Spinal cord (tissue), 9 donors: ENCODE measurements at regions not wholly inside any gene's neighbourhood (a gene's known extent, or its start where the extent isn't known, plus 50 kb on each side); places are given as distances from the start of the nearest gene placed in this dataset.

ENCODE experiments used
- DNase-seq, 6 donors: peaks; one replicate each; pipeline versions ENCODE4 v3.0.0 to v3.0.0-alpha.2; 2013 to 2015; ENCODE audit warnings: low spot score in 6 of 6, low read depth in 4 of 6
- H3K27ac ChIP-seq: one replicate; pipeline ENCODE4 v1.5.1; 2013; ENCODE audit warnings: low read depth, low read length, control low read depth
- H3K27me3 ChIP-seq: one replicate; pipeline ENCODE4 v1.6.1; 2013; ENCODE audit warnings: low read length; ENCODE audit not compliant: control insufficient read depth, insufficient read depth
- H3K36me3 ChIP-seq: one replicate; pipeline ENCODE4 v1.6.1; 2013; ENCODE audit warnings: low read length; ENCODE audit not compliant: control insufficient read depth, insufficient read depth
- H3K4me1 ChIP-seq: one replicate; pipeline ENCODE4 v1.6.1; 2013; ENCODE audit warnings: low read length; ENCODE audit not compliant: control insufficient read depth, insufficient read depth
- H3K4me3 ChIP-seq: one replicate; pipeline ENCODE4 v1.5.1; 2013; ENCODE audit warnings: low read depth, low read length, control low read depth
- H3K9me3 ChIP-seq: one replicate; pipeline ENCODE4 v1.6.1; 2013; ENCODE audit warnings: low read length; ENCODE audit not compliant: control insufficient read depth, insufficient read depth
- WGBS: methylation state at CpG from one replicate; pipeline ENCODE4 v1.1.5; 2013; ENCODE audit warnings: missing lambda C conversion rate; ENCODE audit not compliant: insufficient coverage; 5-methylcytosine and 5-hydroxymethylcytosine counted together
- donor health status: healthy.

DNA sequence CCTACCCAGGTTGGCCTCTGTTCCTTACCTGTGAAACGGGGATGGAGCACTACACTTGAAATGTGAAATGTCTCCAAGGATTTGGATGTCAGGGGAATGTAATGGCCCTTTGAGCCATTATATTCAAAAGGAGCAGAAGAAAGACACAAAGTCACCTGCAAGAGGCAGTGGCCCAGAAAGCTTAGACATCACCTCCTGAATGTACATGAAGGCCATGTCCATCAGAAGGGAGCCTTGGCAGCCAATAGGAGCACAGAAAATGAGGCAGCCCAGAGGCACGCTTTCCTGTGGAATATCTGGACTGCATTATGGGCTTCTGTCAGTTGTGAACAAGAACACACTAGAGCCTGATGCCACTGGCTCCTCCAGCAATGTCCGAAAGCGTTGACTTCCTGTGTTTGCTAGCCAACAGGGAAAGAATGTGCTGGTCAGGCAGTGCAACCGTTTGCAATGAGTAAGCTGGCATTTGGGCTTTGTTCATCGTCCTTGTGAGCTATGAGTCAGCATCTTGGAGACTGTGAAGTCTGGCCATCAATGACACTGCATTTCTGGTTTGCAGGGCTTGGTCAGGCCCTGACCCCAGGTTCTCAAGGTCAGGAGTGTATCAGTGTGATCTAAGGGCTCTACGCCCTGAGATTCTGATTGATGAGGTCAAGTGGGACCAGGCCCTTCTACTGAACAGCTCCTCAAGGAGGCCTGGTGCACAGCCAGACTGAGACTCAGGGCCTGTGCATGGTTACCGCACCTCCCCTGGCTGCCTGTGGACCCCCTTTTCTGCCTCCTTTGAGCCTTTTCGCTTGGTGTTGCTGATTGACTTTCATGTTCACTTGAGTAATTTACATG, 222.4 kb downstream of the RPS24 start:
- H3K4me3 ChIP-seq = no peak overlapping the region
- no peak for DNase-seq
- no peaks in the 10 kb centered on the region for H3K9me3 ChIP-seq
- no peaks in the 10 kb centered on the region for H3K36me3 ChIP-seq
- 64% methylated on average over 8 of the region's 9 CpGs for WGBS
- H3K27me3 ChIP-seq = no peaks in the 10 kb centered on the region
- H3K4me1 ChIP-seq = peaks cover 9% of the 10 kb centered on the region
- H3K27ac ChIP-seq = no peak overlapping the region

GRCh38 chr10:78258323-78259030, 224.8 kb downstream of the RPS24 start:
- DNase-seq = no peak
- Histone ChIP-seq H3K36me3 (no peaks in the 10 kb centered on the region), H3K4me1 (peaks cover 20% of the 10 kb centered on the region), H3K27ac (no peak overlapping the region), H3K27me3 (no peaks in the 10 kb centered on the region), H3K9me3 (no peaks in the 10 kb centered on the region), H3K4me3 (no peak overlapping the region)
- 98% methylated on average over 3 of the region's 4 CpGs for WGBS

GRCh38 chr10:78259391-78259790, 225.7 kb downstream of the RPS24 start:
- Histone ChIP-seq H3K9me3 (no peaks in the 10 kb centered on the region), H3K4me1 (peaks cover 29% of the 10 kb centered on the region), H3K27me3 (no peaks in the 10 kb centered on the region), H3K27ac (no peak overlapping the region), H3K4me3 (no peak overlapping the region), H3K36me3 (no peaks in the 10 kb centered on the region)
- WGBS = 86% methylated on average over 3 of the region's 3 CpGs
- no peak for DNase-seq

- Histone ChIP-seq H3K4me1 (peaks cover 29% of the 10 kb centered on the region), H3K27ac (no peak overlapping the region), H3K9me3 (no peaks in the 10 kb centered on the region), H3K36me3 (no peaks in the 10 kb centered on the region), H3K4me3 (no peak overlapping the region), H3K27me3 (no peaks in the 10 kb centered on the region)
- WGBS = 80% methylated on average over 10 of the region's 10 CpGs
- peak in 1 of 6 donors; percentile 63 for DNase-seq
Observed at GRCh38 chr10:78260141-78260540, 226.5 kb downstream of the RPS24 start.

- no peak overlapping the region for H3K27ac ChIP-seq
- 86% methylated on average over 1 of the region's 2 CpGs for WGBS
- no peaks in the 10 kb centered on the region for H3K27me3 ChIP-seq
- no peak for DNase-seq
- H3K4me1 ChIP-seq = peaks cover 29% of the 10 kb centered on the region
- no peaks in the 10 kb centered on the region for H3K36me3 ChIP-seq
- H3K9me3 ChIP-seq = no peaks in the 10 kb centered on the region
- H3K4me3 ChIP-seq = no peak overlapping the region
Observed at GRCh38 chr10:78260680-78261079, 227.0 kb downstream of the RPS24 start.

- Histone ChIP-seq H3K9me3 (no peaks in the 10 kb centered on the region), H3K27me3 (no peaks in the 10 kb centered on the region), H3K4me1 (peaks cover 24% of the 10 kb centered on the region), H3K4me3 (no peak overlapping the region), H3K36me3 (no peaks in the 10 kb centered on the region), H3K27ac (no peak overlapping the region)
- DNase-seq = no peak
- 86% methylated on average over 4 of the region's 4 CpGs for WGBS
Observed at GRCh38 chr10:78261291-78261690, 227.6 kb downstream of the RPS24 start.

DNA sequence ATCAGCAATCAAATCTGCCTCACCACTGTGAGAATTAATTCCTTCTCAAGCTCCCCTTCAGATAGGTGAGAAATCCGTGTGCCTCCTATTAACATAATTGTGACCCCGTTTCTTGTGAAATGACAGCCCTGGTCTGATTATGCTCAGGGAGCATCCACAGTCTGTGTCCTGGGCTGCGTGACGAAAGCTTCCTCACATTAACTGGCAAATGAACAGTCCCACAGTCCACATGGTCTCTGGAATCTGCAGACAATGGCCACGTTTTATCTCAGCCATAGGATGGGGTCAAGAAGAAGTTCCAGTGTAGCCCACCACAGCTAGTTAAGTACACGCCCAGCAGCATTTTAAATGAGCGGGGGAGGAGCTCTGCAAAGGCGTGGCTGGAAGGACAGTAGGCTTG, 229.2 kb downstream of the RPS24 start:
- H3K27ac ChIP-seq = peak overlapping the region; percentile 87
- no peaks in the 10 kb centered on the region for H3K27me3 ChIP-seq
- H3K4me1 ChIP-seq = peaks cover 32% of the 10 kb centered on the region
- 85% methylated on average over 8 of the region's 8 CpGs for WGBS
- no peaks in the 10 kb centered on the region for H3K9me3 ChIP-seq
- DNase-seq = peak in 1 of 6 donors; percentile 51
- H3K36me3 ChIP-seq = no peaks in the 10 kb centered on the region
- no peak overlapping the region for H3K4me3 ChIP-seq

- WGBS = 85% methylated on average over 4 of the region's 5 CpGs
Observed at GRCh38 chr10:78263521-78263988, 229.9 kb downstream of the RPS24 start.

DNA sequence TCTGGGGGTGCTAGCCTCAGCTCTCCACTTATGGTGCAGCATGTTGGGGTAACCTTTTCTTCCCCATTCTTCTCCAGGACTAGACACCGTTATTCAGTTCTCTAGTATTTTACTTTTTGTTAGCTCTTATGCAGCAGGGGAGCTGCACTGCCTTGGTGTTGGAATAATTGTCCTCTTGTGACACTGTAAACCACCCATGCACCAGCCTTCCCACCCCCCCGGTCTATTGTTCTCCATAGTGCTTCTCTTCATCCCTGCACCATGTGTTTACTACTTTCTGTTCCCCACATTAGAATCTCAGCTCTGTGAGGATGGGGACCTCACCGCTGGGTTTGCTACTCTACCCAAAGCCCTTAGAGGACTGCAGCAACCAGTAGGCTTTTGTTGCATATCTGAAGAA, 230.7 kb downstream of the RPS24 start:
- Histone ChIP-seq H3K4me1 (peaks cover 32% of the 10 kb centered on the region), H3K9me3 (no peaks in the 10 kb centered on the region), H3K27ac (peak overlapping the region; percentile 70), H3K4me3 (no peak overlapping the region), H3K27me3 (no peaks in the 10 kb centered on the region), H3K36me3 (no peaks in the 10 kb centered on the region)
- DNase-seq = no peak
- WGBS = 80% methylated on average over 1 of the region's 3 CpGs

More at GRCh38 chr10:78263521-78263988, 229.9 kb downstream of the RPS24 start:
- peaks cover 32% of the 10 kb centered on the region for H3K4me1 ChIP-seq
- H3K36me3 ChIP-seq = no peaks in the 10 kb centered on the region
- H3K4me3 ChIP-seq = no peak overlapping the region
- no peaks in the 10 kb centered on the region for H3K9me3 ChIP-seq
- DNase-seq = peak in 2 of 6 donors; percentile 43 to 67
- no peaks in the 10 kb centered on the region for H3K27me3 ChIP-seq
- H3K27ac ChIP-seq = peak overlapping the region; percentile 87
